Daoy (cell line): ENCODE measurements at regions not wholly inside any gene's neighbourhood (a gene's known extent, or its start where the extent isn't known, plus 50 kb on each side); places are given as distances from the start of the nearest gene placed in this dataset.
"Not testable (repeated sequence)": the region's sequence is repeated elsewhere in the genome, so short reads cannot be mapped to it uniquely, and the experiment has no call there.

Source experiments
- DNase-seq: peaks from one replicate; pipeline ENCODE4 v3.0.0-alpha.2; 2015; ENCODE audit warnings: low read depth

GRCh38 chr5:157944077-157944633 is 85.2 kb upstream of the CLINT1 start:
- no peak for DNase-seq

DNA sequence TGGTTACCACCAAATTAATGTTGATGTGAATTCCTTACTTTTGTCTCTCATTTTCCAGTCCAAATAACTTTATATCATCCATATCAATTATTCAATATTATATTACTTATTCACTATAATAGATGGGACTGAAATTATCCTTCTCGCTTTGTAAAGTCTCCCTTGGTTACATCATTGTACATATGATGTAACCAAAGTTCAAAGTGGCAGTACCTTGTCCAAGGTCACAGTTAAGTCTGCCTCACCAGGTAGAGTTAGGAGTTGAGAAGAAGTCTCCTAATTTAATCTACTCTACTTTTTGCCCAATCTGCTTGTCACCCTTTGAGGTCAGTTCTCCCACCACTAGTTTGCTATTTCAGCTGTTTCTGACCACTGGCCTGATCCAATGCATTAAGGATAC is 83.7 kb upstream of the CLINT1 start:
- no peak for DNase-seq

DNA sequence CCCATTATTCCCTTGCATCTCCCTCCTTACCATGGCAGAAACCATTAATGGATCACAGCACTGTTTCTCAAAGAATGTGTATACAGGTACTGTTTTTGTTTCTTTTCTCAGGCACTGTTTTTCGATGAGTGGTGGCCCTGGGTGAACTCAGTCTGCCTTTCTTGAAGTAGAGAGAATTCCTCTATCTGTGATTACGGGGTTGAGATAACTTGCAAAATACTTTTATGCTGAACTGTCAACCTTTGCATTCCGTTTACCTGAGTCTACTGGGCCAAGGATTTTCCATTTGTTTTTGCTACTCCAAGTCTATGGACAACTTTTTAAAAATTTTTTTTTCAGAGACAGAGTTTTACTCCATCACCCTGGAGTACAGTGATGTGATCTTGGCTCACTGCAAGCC is 82.7 kb upstream of the CLINT1 start:
- no peak for DNase-seq

GRCh38 chr5:157938101-157938500 is 79.2 kb upstream of the CLINT1 start:
- not testable (repeated sequence) for DNase-seq

- not testable (repeated sequence) for DNase-seq
These were observed 78.0 kb upstream of the CLINT1 start for GRCh38 chr5:157936776-157937501.

DNA sequence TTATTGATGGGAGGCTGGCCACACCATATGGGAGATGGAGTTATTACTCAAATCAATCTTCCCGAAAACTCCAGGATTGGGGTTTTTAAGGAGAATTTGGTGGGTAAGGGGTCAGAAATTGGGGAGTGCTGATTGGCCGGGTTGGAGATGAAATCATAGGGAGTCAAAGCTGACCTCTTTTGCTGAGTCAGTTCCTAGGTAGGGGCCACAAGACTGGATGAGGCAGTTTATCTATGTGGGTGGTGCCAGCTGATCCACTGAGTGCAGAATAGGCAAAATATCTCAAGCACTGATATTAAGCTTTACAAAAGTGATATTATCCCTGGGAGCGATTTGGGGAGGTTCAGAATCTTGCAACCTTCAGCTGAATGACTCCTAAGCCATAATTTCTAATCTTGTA is 75.7 kb upstream of the CLINT1 start:
- no peak for DNase-seq

- DNase-seq: no peak
These were observed 74.1 kb upstream of the CLINT1 start for GRCh38 chr5:157933005-157933404.

GRCh38 chr5:157930710-157931109 is 71.8 kb upstream of the CLINT1 start:
- DNase-seq: no peak

GRCh38 chr5:157926977-157927376 is 68.0 kb upstream of the CLINT1 start:
- no peak for DNase-seq

GRCh38 chr5:157925786-157926671 is 67.1 kb upstream of the CLINT1 start:
- no peak for DNase-seq

DNA sequence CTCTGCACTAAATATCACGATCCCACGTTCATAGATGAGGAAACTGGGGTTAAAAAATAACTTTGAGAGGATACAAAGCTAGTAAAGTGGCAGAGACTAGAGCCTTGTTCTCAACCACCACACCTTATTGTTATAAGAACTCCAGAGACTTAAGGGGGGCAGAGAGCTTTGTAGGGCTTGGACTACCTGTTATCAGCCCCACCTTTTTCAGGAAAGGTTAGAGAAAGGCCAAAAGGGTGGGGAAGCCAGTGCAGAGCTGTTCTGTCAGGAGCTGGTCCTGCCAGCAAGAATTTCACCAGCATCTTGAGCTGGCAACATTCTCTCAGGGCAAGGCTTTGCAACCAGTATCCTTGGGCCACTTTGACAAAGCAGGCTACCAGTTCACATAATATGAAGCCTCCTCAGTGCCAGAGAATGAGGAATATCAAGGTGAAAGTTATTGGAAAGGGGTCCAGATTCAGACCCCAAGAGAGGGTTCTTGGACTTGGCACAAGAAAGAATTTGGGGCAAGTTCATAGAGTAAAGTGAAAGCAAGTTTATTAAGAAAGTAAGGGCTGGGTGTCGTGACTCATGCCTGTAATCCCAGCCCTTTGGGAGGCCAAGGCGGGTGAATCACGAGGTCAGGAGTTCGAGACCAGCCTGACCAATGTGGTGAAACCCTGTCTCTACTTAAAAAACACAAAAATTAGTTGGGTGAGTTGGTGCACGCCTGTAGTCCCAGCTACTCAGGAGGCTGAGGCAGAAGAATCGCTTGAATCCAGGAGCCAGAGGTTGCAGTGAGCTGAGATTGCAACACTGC is 66.2 kb upstream of the CLINT1 start:
- DNase-seq: peak; percentile 11

GRCh38 chr5:157924490-157924889 is 65.5 kb upstream of the CLINT1 start:
- no peak for DNase-seq

- DNase-seq: no peak
These were observed 64.8 kb upstream of the CLINT1 start for GRCh38 chr5:157923765-157924164.

DNA sequence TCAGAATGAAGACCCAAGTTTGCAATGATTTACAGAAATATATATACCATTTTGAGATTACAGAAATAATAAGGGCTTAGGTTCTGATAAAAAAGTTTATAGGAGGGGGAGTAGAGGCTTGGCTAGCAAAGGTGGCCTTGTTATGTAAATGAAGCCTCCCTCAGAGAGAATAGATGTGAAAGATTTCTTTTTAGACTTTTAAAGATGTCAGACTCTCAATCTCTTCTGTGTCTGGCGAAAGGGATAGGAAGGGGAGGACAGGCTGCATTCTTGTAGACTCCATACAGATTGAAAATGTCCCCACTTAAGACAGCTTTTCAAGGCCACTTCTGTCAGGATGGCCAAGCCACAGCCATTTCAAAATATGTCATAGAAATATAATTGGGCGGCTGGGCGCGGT is 63.1 kb upstream of the CLINT1 start:
- DNase-seq: no peak

DNA sequence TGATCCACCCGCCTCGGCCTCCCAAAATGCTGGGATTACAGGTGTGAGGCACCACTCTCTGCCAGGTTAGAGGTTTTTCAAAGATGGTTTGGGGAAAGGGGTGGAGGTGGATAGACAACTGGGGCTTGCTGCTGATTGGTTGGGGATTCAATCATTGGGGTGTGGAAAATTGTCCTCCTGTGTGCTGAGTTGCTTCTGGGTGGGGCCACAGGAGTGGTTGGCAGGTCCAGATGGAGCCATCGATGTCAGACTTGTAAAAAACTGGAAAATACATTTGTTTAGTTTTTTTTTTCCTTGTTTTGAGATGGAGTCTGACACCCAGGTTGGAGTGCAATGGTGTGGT is 61.9 kb upstream of the CLINT1 start:
- no peak for DNase-seq

DNA sequence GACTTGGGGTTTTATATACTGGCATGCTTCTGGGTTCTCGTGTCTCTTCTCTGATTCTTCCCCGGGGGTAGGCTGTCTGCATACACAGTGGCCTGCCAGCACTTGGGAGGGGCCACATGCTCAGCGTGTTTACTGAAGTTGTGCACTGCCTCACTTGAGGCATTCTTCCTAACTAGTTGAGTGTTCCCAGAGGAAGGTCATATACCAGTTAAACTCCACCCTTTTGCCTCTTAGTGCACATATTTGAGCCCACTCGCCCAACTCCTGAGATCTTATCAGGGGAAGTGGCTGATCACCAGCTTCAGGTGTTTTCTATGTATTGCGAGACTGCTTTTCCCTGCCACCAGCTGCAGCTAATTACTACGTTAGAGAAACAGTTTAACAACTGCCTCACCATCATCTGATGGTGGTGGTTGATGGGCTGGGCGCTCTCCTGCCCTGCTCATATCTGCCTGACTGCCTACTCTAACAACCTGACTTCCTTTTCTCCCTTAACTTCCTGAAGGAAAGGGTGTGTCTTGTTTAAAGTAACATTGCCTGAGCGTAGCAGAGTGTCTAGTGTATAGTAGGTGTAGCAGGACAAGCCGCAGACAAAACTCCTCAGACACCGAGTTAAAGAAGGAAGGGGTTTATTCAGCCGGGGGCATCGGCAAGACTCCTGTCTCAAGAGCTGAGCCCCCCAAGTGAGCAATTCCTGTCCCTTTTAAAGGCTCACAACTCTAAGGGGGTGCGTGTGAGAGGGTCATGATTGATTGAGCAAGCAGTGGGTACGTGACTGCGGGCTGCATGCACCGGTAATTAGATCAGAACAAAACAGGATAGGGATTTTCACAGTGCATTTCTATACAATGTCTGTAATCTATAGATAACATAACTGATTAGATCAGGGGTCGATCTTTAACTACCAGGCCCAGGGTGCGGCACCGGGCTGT is 60.1 kb upstream of the CLINT1 start:
- no peak for DNase-seq

DNA sequence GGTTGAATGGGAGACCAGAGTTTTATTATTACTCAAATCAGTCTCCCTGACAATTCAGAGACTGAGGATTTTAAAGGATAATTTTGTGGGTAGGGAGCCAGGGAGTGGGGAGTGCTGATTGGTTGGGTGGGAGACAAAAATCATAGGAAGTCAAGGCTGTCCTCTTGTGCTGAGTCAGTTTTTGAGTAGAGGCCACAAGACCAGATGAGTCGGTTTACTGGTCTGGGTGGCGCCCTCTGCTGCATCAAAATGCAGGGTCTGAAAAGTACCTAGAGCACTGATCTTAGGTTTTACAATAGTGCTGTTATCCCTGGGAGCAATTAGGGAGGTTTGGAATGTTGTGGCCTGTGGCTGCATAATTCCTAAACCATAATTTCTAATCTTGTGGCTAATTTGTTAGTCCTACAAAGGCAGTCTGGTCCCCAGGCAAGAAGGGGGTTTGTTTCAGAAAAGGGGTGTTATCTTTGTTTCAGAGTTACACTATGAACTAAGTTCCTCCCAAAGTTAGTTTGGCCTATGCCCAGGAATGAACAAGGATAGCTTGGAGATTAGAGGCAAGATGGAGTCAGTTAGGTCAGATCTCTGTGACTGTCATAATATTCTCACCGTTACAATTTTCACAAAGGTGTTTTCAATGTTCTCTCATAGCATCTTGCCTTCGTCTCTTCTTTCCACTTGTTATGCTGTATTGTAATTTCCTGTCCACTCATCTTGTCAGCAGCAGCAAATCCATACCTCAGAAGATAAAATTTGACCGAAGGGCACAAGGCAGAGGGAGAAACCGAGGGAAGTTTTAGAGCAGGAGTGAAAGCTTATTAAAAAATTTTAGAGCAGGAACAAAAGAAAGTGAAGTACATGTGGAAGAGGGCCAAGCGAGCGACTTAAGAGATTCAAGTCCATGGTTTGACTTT is 59.2 kb upstream of the CLINT1 start:
- DNase-seq: peak; percentile 78

DNA sequence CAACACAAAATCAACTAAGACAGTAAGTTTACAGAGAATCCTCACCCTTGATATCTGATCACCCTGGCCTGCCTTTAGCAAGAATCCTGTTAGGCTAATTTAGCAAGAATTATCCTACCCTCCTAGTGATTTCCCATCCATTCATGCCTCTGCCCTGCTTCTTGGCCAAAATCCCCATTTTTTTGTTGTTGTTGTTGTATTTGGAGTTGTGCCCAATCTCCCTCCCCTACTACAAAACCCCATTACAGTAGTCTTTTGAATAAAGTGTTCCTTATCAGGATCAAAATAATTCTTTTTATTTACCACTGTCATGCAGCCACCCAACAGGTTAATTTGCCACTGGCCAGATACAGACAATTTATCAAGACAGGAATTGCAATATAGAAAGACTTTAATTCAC is 58.5 kb upstream of the CLINT1 start:
- DNase-seq: no peak

- peak; percentile 13 for DNase-seq
These were observed 56.7 kb upstream of the CLINT1 start for GRCh38 chr5:157915638-157916037.
